ENCODE measurements at regions not wholly inside any gene's neighbourhood (a gene's known extent, or its start where the extent isn't known, plus 50 kb on each side); places are given as distances from the start of the nearest gene placed in this dataset.

DNA sequence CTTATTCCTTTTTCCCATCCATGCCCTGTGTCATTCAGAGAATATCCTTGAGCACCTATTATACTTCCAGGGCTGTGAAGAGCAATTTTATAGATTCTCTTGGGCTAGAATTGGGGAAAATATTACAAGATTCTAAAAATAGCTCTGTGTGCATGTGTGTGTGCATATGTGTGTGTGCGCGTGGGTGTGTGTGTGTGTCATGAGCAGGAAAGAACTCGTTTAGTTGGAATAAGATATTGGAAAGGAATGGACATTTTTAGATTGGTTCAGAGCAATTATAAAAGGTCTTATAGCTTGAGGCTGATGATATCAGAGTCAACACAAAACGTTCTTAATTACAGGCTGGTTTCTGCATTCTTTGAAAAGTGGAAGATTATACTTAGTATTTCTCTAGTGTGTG lies 212.1 kb upstream of the COPS8 start:
- H3K9me3 ChIP-seq (replicated peaks; ENCODE audit: control insufficient read depth, insufficient read depth, low read depth, low read length): no peaks in the 10 kb centered on the region
- H3K27ac ChIP-seq (ENCODE audit: extremely low read depth, low read depth, low read length): no peak overlapping the region
- H3K27me3 ChIP-seq (ENCODE audit: control insufficient read depth in 2 of 2, insufficient read depth in 2 of 2, low read length in 2 of 2): no peaks in the 10 kb centered on the region
- no peaks in the 10 kb centered on the region for H3K36me3 ChIP-seq (ENCODE audit: control insufficient read depth, insufficient read depth, low read length)
- no peak overlapping the region for H3K9ac ChIP-seq (ENCODE audit: insufficient read depth in 1 of 2, low read depth in 2 of 2, low read length in 2 of 2)
- H3K79me2 ChIP-seq (ENCODE audit: control insufficient read depth, insufficient read depth, low read length): no peaks in the 10 kb centered on the region
- no peaks in the 10 kb centered on the region for H3K4me1 ChIP-seq (replicated peaks in 1 of 2; ENCODE audit: control insufficient read depth in 2 of 2, insufficient read depth in 2 of 2, low read length in 2 of 2)
- ChIA-PET POLR2A (no interaction called here), CTCF (ENCODE audit: low intra/inter-chr PET ratio) (no interaction called here)
- H3K9me1 ChIP-seq (ENCODE audit: control insufficient read depth, insufficient read depth, low read length): no peaks in the 10 kb centered on the region
- FAIRE-seq: no peak
- no peak for ATAC-seq
- H4K20me1 ChIP-seq (replicated peaks; ENCODE audit: control insufficient read depth, insufficient read depth, low read length): no peaks in the 10 kb centered on the region
- no TSS peak for BruUV-seq (replicated peaks)
- intact Hi-C loops (cut with micrococcal nuclease): no loop called here
- 0% methylated on average over 4 of the region's 4 CpGs for WGBS (ENCODE audit: insufficient coverage, low coverage, missing lambda C conversion rate)
- no peak overlapping the region for H2AFZ ChIP-seq (ENCODE audit: low read depth, low read length)
- H3K4me2 ChIP-seq (ENCODE audit: insufficient read depth, low read length): no peak overlapping the region
- in situ Hi-C loops (cut with MboI): no loop called here
- no peak for TF ChIP-seq NFE2 (IDR thresholded peaks at IDR 0.05; ENCODE audit: low read depth)
- TF ChIP-seq TBL1XR1 (IDR thresholded peaks at IDR 0.05; ENCODE audit: low read length in 2 of 2): no peak
- TF ChIP-seq, protein P1, sequence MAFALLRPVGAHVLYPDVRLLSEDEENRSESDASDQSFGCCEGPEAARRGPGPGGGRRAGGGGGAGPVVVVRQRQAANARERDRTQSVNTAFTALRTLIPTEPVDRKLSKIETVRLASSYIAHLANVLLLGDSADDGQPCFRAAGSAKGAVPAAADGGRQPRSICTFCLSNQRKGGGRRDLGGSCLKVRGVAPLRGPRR (CRISPR knock-in tag; IDR thresholded peaks at IDR 0.05): no peak
- TF ChIP-seq, protein P2, sequence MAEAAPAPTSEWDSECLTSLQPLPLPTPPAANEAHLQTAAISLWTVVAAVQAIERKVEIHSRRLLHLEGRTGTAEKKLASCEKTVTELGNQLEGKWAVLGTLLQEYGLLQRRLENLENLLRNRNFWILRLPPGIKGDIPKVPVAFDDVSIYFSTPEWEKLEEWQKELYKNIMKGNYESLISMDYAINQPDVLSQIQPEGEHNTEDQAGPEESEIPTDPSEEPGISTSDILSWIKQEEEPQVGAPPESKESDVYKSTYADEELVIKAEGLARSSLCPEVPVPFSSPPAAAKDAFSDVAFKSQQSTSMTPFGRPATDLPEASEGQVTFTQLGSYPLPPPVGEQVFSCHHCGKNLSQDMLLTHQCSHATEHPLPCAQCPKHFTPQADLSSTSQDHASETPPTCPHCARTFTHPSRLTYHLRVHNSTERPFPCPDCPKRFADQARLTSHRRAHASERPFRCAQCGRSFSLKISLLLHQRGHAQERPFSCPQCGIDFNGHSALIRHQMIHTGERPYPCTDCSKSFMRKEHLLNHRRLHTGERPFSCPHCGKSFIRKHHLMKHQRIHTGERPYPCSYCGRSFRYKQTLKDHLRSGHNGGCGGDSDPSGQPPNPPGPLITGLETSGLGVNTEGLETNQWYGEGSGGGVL (CRISPR knock-in tag; IDR thresholded peaks at IDR 0.05): no peak
- TF ChIP-seq ZNF23 (CRISPR knock-in tag; IDR thresholded peaks at IDR 0.05): no peak
- no peak for TF ChIP-seq POLR2B (IDR thresholded peaks at IDR 0.05; ENCODE audit: low read depth, partially characterized antibody)
- TF ChIP-seq ZNF12 (CRISPR knock-in tag; IDR thresholded peaks at IDR 0.05): no peak
- no peak for TF ChIP-seq TEAD4 (IDR thresholded peaks at IDR 0.05; ENCODE audit: low read length)
- TF ChIP-seq TEAD4 (CRISPR knock-in tag; IDR thresholded peaks at IDR 0.05; ENCODE audit: borderline replicate concordance): no peak
- no peak for TF ChIP-seq ZNF444 (CRISPR knock-in tag; IDR thresholded peaks at IDR 0.05)
- TF ChIP-seq FOXK2 (conservative IDR thresholded peaks at IDR 0.05 in 1 of 2, IDR thresholded peaks at IDR 0.05 in 1 of 2; ENCODE audit: low read depth in 2 of 2): no peak
- TF ChIP-seq PHB2 (IDR thresholded peaks at IDR 0.05; ENCODE audit: low read depth): no peak
- no peak for TF ChIP-seq PHF8 (IDR thresholded peaks at IDR 0.05; ENCODE audit: borderline replicate concordance, low read length)
- TF ChIP-seq ZFP91 (CRISPR knock-in tag; IDR thresholded peaks at IDR 0.05): no peak
- no peak for TF ChIP-seq ILK (tag; IDR thresholded peaks at IDR 0.05; ENCODE audit: borderline replicate concordance, low read depth)
- no peak for TF ChIP-seq FOS (IDR thresholded peaks at IDR 0.05; ENCODE audit: extremely low read depth, insufficient read length)
- TF ChIP-seq MYBL2 (IDR thresholded peaks at IDR 0.05; ENCODE audit: low read depth): no peak
- TF ChIP-seq MYBL2 (CRISPR knock-in tag; IDR thresholded peaks at IDR 0.05; ENCODE audit: borderline replicate concordance): no peak
- TF ChIP-seq NR2C1 (IDR thresholded peaks at IDR 0.05): no peak
- no peak for TF ChIP-seq NR2C1 (tag; IDR thresholded peaks at IDR 0.05)
- no peak for TF ChIP-seq SP1 (CRISPR knock-in tag; IDR thresholded peaks at IDR 0.05)
- no peak overlapping the region for H3K4me3 ChIP-seq
- DNase-seq (ENCODE audit: extremely low read depth in 1 of 4, low spot score in 3 of 4): no peak

Data from K562 (cell line).